GM19455 (cell line): ENCODE measurements at regions not wholly inside any gene's neighbourhood (a gene's known extent, or its start where the extent isn't known, plus 50 kb on each side); places are given as distances from the start of the nearest gene placed in this dataset.
"Not testable (repeated sequence)": the region's sequence is repeated elsewhere in the genome, so short reads cannot be mapped to it uniquely, and the experiment has no call there.

Experiments
- ATAC-seq: cut with Tn5 transposase; IDR thresholded peaks from one replicate; pipeline ENCODE4 v1.9.1; 2021; ENCODE audit not compliant: unreplicated experiment

DNA sequence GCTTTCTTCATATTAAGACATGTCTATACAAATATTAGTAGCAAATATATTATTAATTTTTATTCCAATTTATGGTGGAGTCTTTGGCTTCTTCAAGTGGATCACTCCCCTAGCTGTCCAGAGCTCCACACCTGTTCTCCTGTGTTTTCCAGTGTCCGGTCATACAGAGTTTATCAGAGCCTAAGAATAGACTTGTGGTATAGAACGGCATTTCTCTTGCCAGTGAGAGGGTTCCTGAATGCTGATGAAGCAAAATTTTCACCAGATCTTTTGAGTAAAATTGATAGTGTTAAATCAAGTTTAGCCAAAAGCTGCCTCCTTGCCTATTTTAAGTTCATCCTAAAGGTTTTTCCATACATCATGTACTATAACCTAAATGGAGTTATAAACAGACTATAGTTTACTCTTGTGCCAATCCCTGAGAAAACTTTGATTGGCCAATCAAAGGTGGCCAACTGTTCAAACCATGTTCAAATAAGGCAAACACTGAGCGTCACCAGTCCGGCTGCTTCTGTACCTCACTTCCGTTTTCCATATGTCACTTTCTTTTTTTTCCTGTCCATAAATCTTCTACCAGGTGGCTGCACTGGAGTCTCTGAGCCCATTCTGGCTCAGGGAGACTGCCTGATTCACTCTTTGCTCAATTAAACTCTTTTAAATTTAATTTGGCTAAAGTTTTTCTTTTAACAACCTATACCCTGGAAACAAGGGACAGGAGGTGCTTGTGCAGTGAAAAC lies 422.7 kb upstream of the FRG2C start:
- ATAC-seq, result not testable (repeated sequence)

- ATAC-seq, result no peak
These were observed 422.0 kb upstream of the FRG2C start for GRCh38 chr3:75242012-75242735.

GRCh38 chr3:75248974-75249373 lies 415.2 kb upstream of the FRG2C start:
- ATAC-seq, result no peak

DNA sequence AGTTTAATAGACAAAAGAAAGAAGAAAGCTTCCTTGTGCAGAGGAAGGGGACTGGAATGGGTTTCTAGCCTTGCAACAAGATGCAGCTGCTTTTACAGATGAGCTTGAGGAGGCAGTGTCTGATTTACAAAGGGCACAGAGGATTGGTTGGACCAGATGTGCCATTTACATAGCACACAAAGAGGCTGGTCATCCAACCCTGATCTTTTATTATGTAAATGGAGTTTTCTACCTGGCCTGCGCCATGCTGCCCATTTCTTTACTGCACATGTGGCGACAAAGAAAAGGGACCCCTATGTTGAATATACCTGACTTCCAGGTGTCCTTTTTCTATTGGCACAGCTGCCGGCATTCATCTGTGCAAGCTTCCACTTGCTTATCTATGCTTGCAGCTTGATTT lies 409.4 kb upstream of the FRG2C start:
- ATAC-seq, result no peak

DNA sequence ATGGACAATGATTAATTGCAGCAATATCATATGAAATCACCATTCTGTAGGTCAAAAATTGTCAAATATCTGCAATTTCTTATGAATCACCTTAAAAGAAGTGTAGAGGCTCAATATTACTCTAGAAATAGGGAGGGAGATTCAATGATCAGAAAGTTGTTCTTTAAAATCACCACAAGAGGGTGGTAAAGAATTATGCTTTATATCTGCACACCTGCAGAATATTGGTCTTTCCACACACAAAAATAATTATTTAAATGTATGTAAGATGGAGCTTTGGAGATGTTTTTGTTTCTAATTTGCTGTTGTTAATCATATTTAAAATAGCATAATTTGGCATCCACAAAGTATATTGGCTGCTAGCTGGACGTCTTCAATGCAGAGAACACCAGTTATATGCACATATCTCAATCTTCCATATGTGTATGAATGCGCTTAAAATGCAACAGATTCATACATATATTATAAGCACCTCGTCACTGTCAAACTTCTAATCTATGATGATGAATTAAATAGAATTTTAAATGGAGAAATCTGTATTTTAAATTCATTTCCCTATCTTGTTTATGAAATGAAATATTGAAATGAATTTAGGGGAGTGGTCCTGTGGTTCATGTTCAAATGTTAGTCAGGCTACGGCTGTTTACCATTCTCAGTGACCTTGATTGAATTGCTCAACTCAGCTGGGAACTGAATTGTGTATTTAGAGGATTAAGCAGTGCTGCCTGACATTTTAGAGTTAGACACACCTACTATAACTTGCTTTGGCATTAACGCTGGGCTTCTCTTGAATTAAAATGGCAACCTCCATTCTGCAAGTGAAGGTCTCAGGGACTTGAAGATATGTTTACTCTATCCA lies 405.1 kb upstream of the FRG2C start:
- not testable (repeated sequence) for ATAC-seq

GRCh38 chr3:75260975-75261374 lies 403.2 kb upstream of the FRG2C start:
- not testable (repeated sequence) for ATAC-seq

DNA sequence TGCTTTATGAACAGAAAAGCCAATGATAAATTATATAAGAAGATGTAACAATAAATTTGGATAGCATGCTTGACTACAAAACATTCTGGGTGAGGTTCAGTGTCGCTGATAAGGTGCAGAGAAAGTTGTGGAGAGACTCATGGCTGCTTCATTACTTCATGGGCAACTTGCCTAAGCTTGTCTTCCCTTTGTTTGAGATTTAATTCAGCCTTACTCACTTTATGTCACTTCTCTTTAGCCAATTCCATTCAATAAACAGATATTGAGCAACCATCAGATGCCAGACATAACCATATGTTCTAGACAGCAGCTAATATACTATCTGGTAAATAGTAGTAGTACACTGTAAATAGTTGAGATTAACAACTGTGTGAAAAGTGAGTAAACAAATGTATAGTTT lies 401.5 kb upstream of the FRG2C start:
- no peak for ATAC-seq

- ATAC-seq, result no peak
These were observed 398.2 kb upstream of the FRG2C start for GRCh38 chr3:75265897-75266296.

GRCh38 chr3:75268576-75268975 lies 395.6 kb upstream of the FRG2C start:
- not testable (repeated sequence) for ATAC-seq

- not testable (repeated sequence) for ATAC-seq
These were observed 391.9 kb upstream of the FRG2C start for GRCh38 chr3:75272237-75272636.

DNA sequence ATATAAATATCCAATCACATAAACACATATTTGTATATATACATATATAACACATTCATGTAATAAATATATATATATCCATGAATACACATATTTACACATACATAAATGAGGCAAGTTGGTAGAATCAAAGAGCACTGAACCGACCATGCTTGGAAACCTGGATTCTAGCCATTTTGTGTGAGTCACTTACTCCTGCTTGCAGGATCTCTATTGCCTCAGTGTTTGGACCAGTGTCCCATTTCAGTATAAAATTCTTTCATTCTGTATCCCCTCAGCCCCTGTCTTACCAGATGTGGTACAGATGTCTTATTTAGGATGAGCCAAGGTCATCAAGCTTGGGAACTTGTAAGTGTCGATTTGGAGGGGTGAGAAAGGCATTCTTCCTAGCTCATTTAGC lies 391.4 kb upstream of the FRG2C start:
- ATAC-seq, result no peak

- not testable (repeated sequence) for ATAC-seq
These were observed 378.5 kb upstream of the FRG2C start for GRCh38 chr3:75285531-75286148.

GRCh38 chr3:75288972-75289574 lies 375.1 kb upstream of the FRG2C start:
- ATAC-seq, result not testable (repeated sequence)

- ATAC-seq, result peak; percentile 63
These were observed 370.0 kb upstream of the FRG2C start for GRCh38 chr3:75294124-75294523.

DNA sequence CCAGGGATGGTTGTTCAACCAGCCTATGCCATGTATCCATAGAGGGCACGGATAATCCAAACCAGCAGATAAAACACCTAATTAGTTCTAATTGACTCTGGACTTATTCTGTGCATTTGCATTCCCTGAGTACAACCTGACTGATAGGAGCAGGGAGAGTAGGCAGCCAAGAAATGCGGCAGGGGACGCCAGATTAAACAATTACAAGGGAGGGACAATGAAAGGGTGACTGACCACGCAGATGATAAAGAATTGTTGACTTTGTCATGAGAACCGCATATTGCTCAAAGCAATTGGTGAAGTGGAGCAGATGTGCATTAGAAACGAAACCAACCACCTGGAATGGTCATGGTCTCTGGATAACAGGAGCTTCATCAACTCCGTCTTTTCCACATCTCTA lies 369.1 kb upstream of the FRG2C start:
- no peak for ATAC-seq

- ATAC-seq, result no peak
These were observed 367.3 kb upstream of the FRG2C start for GRCh38 chr3:75296858-75297257.

GRCh38 chr3:75300606-75301005 lies 363.5 kb upstream of the FRG2C start:
- no peak for ATAC-seq

- not testable (repeated sequence) for ATAC-seq
These were observed 363.1 kb upstream of the FRG2C start for GRCh38 chr3:75301050-75301449.

GRCh38 chr3:75303741-75304140 lies 360.4 kb upstream of the FRG2C start:
- no peak for ATAC-seq

GRCh38 chr3:75305901-75306300 lies 358.2 kb upstream of the FRG2C start:
- no peak for ATAC-seq

- not testable (repeated sequence) for ATAC-seq
These were observed 352.8 kb upstream of the FRG2C start for GRCh38 chr3:75311306-75311705.
